SK-N-SH treated with all-trans-retinoic acid at 6 μM for 48 hours (cell line): ENCODE measurements at regions not wholly inside any gene's neighbourhood (a gene's known extent, or its start where the extent isn't known, plus 50 kb on each side); places are given as distances from the start of the nearest gene placed in this dataset.

Experiments used
- ATAC-seq: fragments of 200-7000 bp; cut with Tn5 transposase; 3 replicates; pipeline ENCODE4 v1.9.1; 2020; ENCODE audit warnings: mild to moderate bottlenecking, moderate library complexity
- ARNTL ChIP-seq: fragments of 450-650 bp; formaldehyde crosslinking; IDR thresholded peaks from 2 replicates; pipeline ENCODE4 v1.5.0; 2020; ENCODE audit warnings: low read depth, mild to moderate bottlenecking, moderate library complexity, borderline replicate concordance
- BACH2 ChIP-seq: fragments of 250-450 bp; sonication (Bioruptor Pico); IDR thresholded peaks from 2 replicates; pipeline ENCODE4 v1.9.0; 2021; ENCODE audit warnings: mild to moderate bottlenecking, borderline replicate concordance
- CREB5 ChIP-seq: fragments of 250-450 bp; sonication (Bioruptor Pico); IDR thresholded peaks from 2 replicates; pipeline ENCODE4 v1.5.1; 2020; ENCODE audit warnings: low read depth, mild to moderate bottlenecking, moderate library complexity
- CSDC2 ChIP-seq: fragments of 250-450 bp; sonication (Bioruptor Pico); IDR thresholded peaks from 2 replicates; pipeline ENCODE4 v1.5.0; 2020; ENCODE audit warnings: mild to moderate bottlenecking, moderate library complexity
- CSRNP3 ChIP-seq: fragments of 250-450 bp; sonication (Bioruptor Pico); IDR thresholded peaks from 2 replicates; pipeline ENCODE4 v1.5.1; 2021; ENCODE audit warnings: mild to moderate bottlenecking, moderate library complexity
- ESRRG ChIP-seq: fragments of 250-450 bp; sonication (Bioruptor Pico); IDR thresholded peaks from 2 replicates; pipeline ENCODE4 v1.6.1; 2021; ENCODE audit warnings: mild to moderate bottlenecking
- GLIS3 ChIP-seq: fragments of 250-450 bp; sonication (Bioruptor Pico); IDR thresholded peaks from 2 replicates; pipeline ENCODE4 v1.5.0; 2020; ENCODE audit warnings: mild to moderate bottlenecking, moderate library complexity
- ISL1 ChIP-seq: fragments of 250-450 bp; sonication (Bioruptor Pico); IDR thresholded peaks from 2 replicates; pipeline ENCODE4 v2.1.2; 2022; ENCODE audit warnings: mild to moderate bottlenecking, moderate library complexity
- OSR1 ChIP-seq: fragments of 250-450 bp; sonication (Bioruptor Pico); IDR thresholded peaks from 2 replicates; pipeline ENCODE4 v1.8.0; 2022; ENCODE audit warnings: moderate library complexity, mild to moderate bottlenecking, inconsistent platforms
- PATZ1 ChIP-seq: fragments of 250-450 bp; sonication (Bioruptor Pico); IDR thresholded peaks from 2 replicates; pipeline ENCODE4 v1.8.0; 2020; ENCODE audit warnings: mild to moderate bottlenecking, moderate library complexity, borderline replicate concordance
- PPARA ChIP-seq: fragments of 250-450 bp; sonication (Bioruptor Pico); IDR thresholded peaks from 2 replicates; pipeline ENCODE4 v1.5.0; 2020; ENCODE audit warnings: mild to moderate bottlenecking, borderline replicate concordance
- RARB ChIP-seq: fragments of 250-450 bp; sonication (Bioruptor Pico); IDR thresholded peaks from 2 replicates; pipeline ENCODE4 v1.8.0; 2021; ENCODE audit warnings: mild to moderate bottlenecking, moderate library complexity
- SNAI2 ChIP-seq: fragments of 250-450 bp; sonication (Bioruptor Pico); IDR thresholded peaks from 2 replicates; pipeline ENCODE4 v1.5.0; 2020; ENCODE audit warnings: mild to moderate bottlenecking, moderate library complexity
- TCF4 ChIP-seq: fragments of 250-450 bp; sonication (Bioruptor Pico); IDR thresholded peaks from 2 replicates; pipeline ENCODE4 v1.8.0; 2021; ENCODE audit warnings: mild to moderate bottlenecking, moderate library complexity, borderline replicate concordance
- ZC3H10 ChIP-seq: fragments of 250-450 bp; sonication (Bioruptor Pico); IDR thresholded peaks from 2 replicates; pipeline ENCODE4 v1.5.1; 2021; ENCODE audit warnings: mild to moderate bottlenecking, moderate library complexity
- ZFP3 ChIP-seq: fragments of 250-450 bp; sonication (Bioruptor Pico); IDR thresholded peaks from 2 replicates; pipeline ENCODE4 v1.5.0; 2020; ENCODE audit warnings: mild to moderate bottlenecking, moderate library complexity
- ZFP30 ChIP-seq: fragments of 450-650 bp; formaldehyde crosslinking; IDR thresholded peaks from 2 replicates; pipeline ENCODE4 v1.5.0; 2022; ENCODE audit warnings: mild to moderate bottlenecking, moderate library complexity
- ZNF565 ChIP-seq: fragments of 450-650 bp; formaldehyde crosslinking; conservative IDR thresholded peaks from 2 replicates; pipeline ENCODE4 v1.5.0; 2020; ENCODE audit warnings: low read depth, mild to moderate bottlenecking, moderate library complexity
- ZNF70 ChIP-seq: fragments of 450-650 bp; formaldehyde crosslinking; IDR thresholded peaks from 2 replicates; pipeline ENCODE4 v1.5.0; 2020; ENCODE audit warnings: mild to moderate bottlenecking, moderate library complexity
- ZNF8 ChIP-seq: fragments of 450-650 bp; formaldehyde crosslinking; IDR thresholded peaks from 2 replicates; pipeline ENCODE4 v1.5.0; 2020; ENCODE audit warnings: mild to moderate bottlenecking, moderate library complexity
- TF ChIP-seq, protein P1 (sequence below): fragments of 250-450 bp; sonication (Bioruptor Pico); IDR thresholded peaks from 2 replicates; pipeline ENCODE4 v1.5.0; 2020; ENCODE audit warnings: mild to moderate bottlenecking, moderate library complexity

DNA sequence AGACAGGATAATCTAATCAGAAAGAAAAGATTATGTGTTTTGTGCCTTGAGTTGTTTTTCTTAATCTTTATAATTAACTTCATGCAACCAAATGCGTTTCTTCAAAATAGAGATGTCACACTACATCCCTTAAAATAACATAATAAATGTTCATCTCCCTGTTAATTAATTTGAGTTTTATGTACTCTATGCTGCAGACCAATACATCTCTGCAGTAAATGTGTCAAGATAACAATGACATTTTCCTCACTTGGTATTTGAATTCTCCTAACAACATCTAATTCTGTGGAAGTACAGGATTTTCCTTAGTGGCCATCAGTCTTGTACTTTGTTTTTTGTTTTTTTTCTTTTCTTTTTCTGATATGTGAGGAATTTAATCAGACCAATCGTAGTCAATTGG lies 279.2 kb upstream of the TYRP1 start:
- TF ChIP-seq CSRNP3 (no peak), PATZ1 (no peak), CSDC2 (CRISPR knock-in tag) (no peak), BACH2 (CRISPR knock-in tag) (no peak), ZNF565 (CRISPR knock-in tag) (no peak), TCF4 (CRISPR knock-in tag) (no peak), SNAI2 (CRISPR knock-in tag) (no peak), PPARA (CRISPR knock-in tag) (no peak), ZFP3 (CRISPR knock-in tag) (no peak), OSR1 (CRISPR knock-in tag) (no peak), ARNTL (CRISPR knock-in tag) (no peak), ZNF8 (no peak), CREB5 (CRISPR knock-in tag) (no peak), GLIS3 (no peak), ZNF70 (CRISPR knock-in tag) (no peak), ZFP30 (no peak), ESRRG (no peak), ZC3H10 (CRISPR knock-in tag) (no peak), ISL1 (CRISPR knock-in tag) (no peak)
- TF ChIP-seq, protein P1, sequence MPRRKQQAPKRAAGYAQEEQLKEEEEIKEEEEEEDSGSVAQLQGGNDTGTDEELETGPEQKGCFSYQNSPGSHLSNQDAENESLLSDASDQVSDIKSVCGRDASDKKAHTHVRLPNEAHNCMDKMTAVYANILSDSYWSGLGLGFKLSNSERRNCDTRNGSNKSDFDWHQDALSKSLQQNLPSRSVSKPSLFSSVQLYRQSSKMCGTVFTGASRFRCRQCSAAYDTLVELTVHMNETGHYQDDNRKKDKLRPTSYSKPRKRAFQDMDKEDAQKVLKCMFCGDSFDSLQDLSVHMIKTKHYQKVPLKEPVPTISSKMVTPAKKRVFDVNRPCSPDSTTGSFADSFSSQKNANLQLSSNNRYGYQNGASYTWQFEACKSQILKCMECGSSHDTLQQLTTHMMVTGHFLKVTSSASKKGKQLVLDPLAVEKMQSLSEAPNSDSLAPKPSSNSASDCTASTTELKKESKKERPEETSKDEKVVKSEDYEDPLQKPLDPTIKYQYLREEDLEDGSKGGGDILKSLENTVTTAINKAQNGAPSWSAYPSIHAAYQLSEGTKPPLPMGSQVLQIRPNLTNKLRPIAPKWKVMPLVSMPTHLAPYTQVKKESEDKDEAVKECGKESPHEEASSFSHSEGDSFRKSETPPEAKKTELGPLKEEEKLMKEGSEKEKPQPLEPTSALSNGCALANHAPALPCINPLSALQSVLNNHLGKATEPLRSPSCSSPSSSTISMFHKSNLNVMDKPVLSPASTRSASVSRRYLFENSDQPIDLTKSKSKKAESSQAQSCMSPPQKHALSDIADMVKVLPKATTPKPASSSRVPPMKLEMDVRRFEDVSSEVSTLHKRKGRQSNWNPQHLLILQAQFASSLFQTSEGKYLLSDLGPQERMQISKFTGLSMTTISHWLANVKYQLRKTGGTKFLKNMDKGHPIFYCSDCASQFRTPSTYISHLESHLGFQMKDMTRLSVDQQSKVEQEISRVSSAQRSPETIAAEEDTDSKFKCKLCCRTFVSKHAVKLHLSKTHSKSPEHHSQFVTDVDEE (CRISPR knock-in tag), result no peak
- ATAC-seq, result no peak

- no peak for ATAC-seq
- no peak for TF ChIP-seq ISL1 (CRISPR knock-in tag)
- TF ChIP-seq ZFP30, result no peak
- TF ChIP-seq ARNTL (CRISPR knock-in tag), result no peak
- no peak for TF ChIP-seq ZNF8
- TF ChIP-seq PPARA (CRISPR knock-in tag), result no peak
- no peak for TF ChIP-seq ZC3H10 (CRISPR knock-in tag)
- TF ChIP-seq, protein P1 (CRISPR knock-in tag), result no peak
- no peak for TF ChIP-seq TCF4 (CRISPR knock-in tag)
- TF ChIP-seq BACH2 (CRISPR knock-in tag), result no peak
- no peak for TF ChIP-seq ZNF70 (CRISPR knock-in tag)
- no peak for TF ChIP-seq ESRRG
- TF ChIP-seq, all 23 proteins: peak for 0
These were observed 278.7 kb upstream of the TYRP1 start for GRCh38 chr9:12414514-12414913.

GRCh38 chr9:12415361-12415760 lies 277.8 kb upstream of the TYRP1 start:
- TF ChIP-seq ZNF70 (CRISPR knock-in tag), result no peak
- TF ChIP-seq ARNTL (CRISPR knock-in tag), result no peak
- TF ChIP-seq SNAI2 (CRISPR knock-in tag), result no peak
- TF ChIP-seq CSRNP3, result no peak
- no peak for TF ChIP-seq TCF4 (CRISPR knock-in tag)
- TF ChIP-seq ZFP3 (CRISPR knock-in tag), result no peak
- no peak for TF ChIP-seq ISL1 (CRISPR knock-in tag)
- no peak for TF ChIP-seq ZC3H10 (CRISPR knock-in tag)
- no peak for TF ChIP-seq CREB5 (CRISPR knock-in tag)
- no peak for TF ChIP-seq RARB
- TF ChIP-seq PPARA (CRISPR knock-in tag), result no peak
- TF ChIP-seq OSR1 (CRISPR knock-in tag), result no peak
- ATAC-seq, result no peak
